HUES48 (cell line): ENCODE measurements at regions not wholly inside any gene's neighbourhood (a gene's known extent, or its start where the extent isn't known, plus 50 kb on each side); places are given as distances from the start of the nearest gene placed in this dataset.
"Not testable (repeated sequence)": the region's sequence is repeated elsewhere in the genome, so short reads cannot be mapped to it uniquely, and the experiment has no call there.

Experiments
- H3K27ac ChIP-seq: one replicate; pipeline ENCODE4 v1.7.0; 2013; ENCODE audit warnings: low read depth, low read length, inconsistent platforms
- H3K27me3 ChIP-seq: 2 replicates; pipeline ENCODE4 v1.6.1; 2013; ENCODE audit warnings: mild to moderate bottlenecking, low read length; ENCODE audit not compliant: control insufficient read depth, insufficient read depth
- H3K36me3 ChIP-seq: 2 replicates; pipeline ENCODE4 v1.6.1; 2013; ENCODE audit warnings: low read length; ENCODE audit not compliant: control insufficient read depth, insufficient read depth
- H3K4me1 ChIP-seq: 2 replicates; pipeline ENCODE4 v1.6.1; 2013; ENCODE audit warnings: mild to moderate bottlenecking, low read length; ENCODE audit not compliant: control insufficient read depth, insufficient read depth
- H3K4me3 ChIP-seq: 2 replicates; pipeline ENCODE4 v1.5.1; 2013; ENCODE audit warnings: mild to moderate bottlenecking, low read depth, low read length
- H3K9ac ChIP-seq: 2 replicates; pipeline ENCODE4 v1.6.1; 2013; ENCODE audit warnings: mild to moderate bottlenecking, low read depth, low read length, moderate library complexity
- H3K9me3 ChIP-seq: 2 replicates; pipeline ENCODE4 v1.6.1; 2013; ENCODE audit warnings: low read length; ENCODE audit not compliant: control insufficient read depth, insufficient read depth

GRCh38 chr12:34210689-34211530 is 188.6 kb downstream of the ALG10 start:
- no peak overlapping the region for H3K4me3 ChIP-seq
- no peaks in the 10 kb centered on the region for H3K36me3 ChIP-seq
- H3K27me3 ChIP-seq: no peaks in the 10 kb centered on the region
- peaks cover 93% of the 10 kb centered on the region for H3K9me3 ChIP-seq
- H3K27ac ChIP-seq: no peak overlapping the region
- H3K9ac ChIP-seq: no peak overlapping the region
- no peaks in the 10 kb centered on the region for H3K4me1 ChIP-seq

GRCh38 chr12:34212651-34213050 is 190.4 kb downstream of the ALG10 start:
- peaks cover 93% of the 10 kb centered on the region for H3K9me3 ChIP-seq
- no peak overlapping the region for H3K27ac ChIP-seq
- H3K4me3 ChIP-seq: no peak overlapping the region
- no peak overlapping the region for H3K9ac ChIP-seq
- no peaks in the 10 kb centered on the region for H3K27me3 ChIP-seq
- H3K4me1 ChIP-seq: no peaks in the 10 kb centered on the region
- H3K36me3 ChIP-seq: no peaks in the 10 kb centered on the region

DNA sequence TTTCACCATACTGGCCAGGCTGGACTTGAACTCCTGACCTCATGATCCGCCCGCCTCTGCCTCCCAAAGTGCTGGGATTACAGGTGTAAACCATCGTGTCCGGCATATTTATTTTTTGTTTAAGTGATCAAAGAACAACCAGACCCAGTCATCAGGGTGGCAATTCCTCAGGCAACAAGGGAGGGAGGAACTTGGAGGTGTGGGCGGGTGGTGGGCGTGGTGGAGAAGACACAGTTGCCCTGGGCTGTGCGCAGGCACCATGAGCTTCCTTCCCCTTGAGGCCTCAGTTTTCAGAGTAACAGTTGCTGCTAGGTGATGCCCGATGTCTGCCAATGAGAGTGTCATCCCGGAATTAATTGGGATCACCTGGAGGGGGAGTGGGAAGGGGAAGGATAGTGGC is 191.7 kb downstream of the ALG10 start:
- no peak overlapping the region for H3K27ac ChIP-seq
- no peaks in the 10 kb centered on the region for H3K4me1 ChIP-seq
- no peaks in the 10 kb centered on the region for H3K27me3 ChIP-seq
- peaks cover 92% of the 10 kb centered on the region for H3K9me3 ChIP-seq
- no peak overlapping the region for H3K9ac ChIP-seq
- no peaks in the 10 kb centered on the region for H3K36me3 ChIP-seq
- H3K4me3 ChIP-seq: no peak overlapping the region

GRCh38 chr12:34215213-34215892 is 193.1 kb downstream of the ALG10 start:
- no peak overlapping the region for H3K9ac ChIP-seq
- H3K36me3 ChIP-seq: no peaks in the 10 kb centered on the region
- H3K4me1 ChIP-seq: no peaks in the 10 kb centered on the region
- no peak overlapping the region for H3K4me3 ChIP-seq
- no peaks in the 10 kb centered on the region for H3K27me3 ChIP-seq
- no peak overlapping the region for H3K27ac ChIP-seq
- H3K9me3 ChIP-seq: peaks cover 86% of the 10 kb centered on the region

GRCh38 chr12:34215893-34216285 is 193.6 kb downstream of the ALG10 start:
- H3K9ac ChIP-seq: no peak overlapping the region
- no peaks in the 10 kb centered on the region for H3K36me3 ChIP-seq
- H3K4me3 ChIP-seq: no peak overlapping the region
- H3K4me1 ChIP-seq: no peaks in the 10 kb centered on the region
- H3K27me3 ChIP-seq: no peaks in the 10 kb centered on the region
- H3K27ac ChIP-seq: no peak overlapping the region
- H3K9me3 ChIP-seq: peaks cover 80% of the 10 kb centered on the region

GRCh38 chr12:34217660-34218059 is 195.4 kb downstream of the ALG10 start:
- Histone ChIP-seq H3K4me3 (no peak overlapping the region), H3K9me3 (peaks cover 80% of the 10 kb centered on the region), H3K27me3 (no peaks in the 10 kb centered on the region), H3K4me1 (no peaks in the 10 kb centered on the region), H3K36me3 (no peaks in the 10 kb centered on the region), H3K27ac (no peak overlapping the region), H3K9ac (no peak overlapping the region)

DNA sequence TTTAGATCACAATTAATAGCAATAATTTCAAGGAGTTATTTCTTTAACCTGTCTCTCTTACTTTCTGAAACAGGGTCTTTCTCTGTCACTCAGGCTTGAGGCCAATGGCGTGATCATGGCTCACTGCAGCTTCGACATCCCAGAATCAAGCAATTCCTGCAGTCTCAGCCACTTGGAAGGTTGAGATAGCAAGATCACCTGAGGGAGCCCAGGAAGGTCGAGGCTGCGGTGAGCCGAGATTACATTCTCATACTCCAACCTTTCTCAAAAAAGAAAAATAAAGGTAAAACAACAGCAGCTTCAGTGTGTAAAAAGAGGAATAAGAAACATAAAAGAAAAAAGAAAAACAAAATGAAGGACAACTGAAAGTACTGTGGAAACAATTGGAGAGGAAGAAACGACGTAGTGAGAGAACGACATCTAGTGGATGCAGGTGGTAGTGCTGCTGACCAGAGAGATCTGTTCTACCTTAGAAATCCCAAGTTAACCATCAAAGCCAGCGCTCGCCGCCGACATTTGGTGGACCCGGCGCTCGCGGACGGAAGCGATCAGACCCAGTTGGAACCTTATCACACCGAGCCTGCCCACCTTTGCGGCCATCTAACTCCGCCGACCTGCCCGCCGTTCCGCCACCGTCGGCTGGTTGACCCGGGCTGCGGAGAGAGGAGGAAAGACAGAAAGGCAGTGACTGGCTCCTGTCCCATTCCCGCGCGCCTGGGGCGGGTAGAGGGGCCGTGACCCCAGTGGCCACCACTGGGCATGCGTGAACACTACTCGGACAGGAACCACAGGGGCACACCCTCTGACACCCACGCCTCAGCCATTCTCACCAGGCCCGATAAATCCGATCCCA is 196.1 kb downstream of the ALG10 start:
- Histone ChIP-seq H3K9ac (no peak overlapping the region), H3K27me3 (no peaks in the 10 kb centered on the region), H3K9me3 (peaks cover 79% of the 10 kb centered on the region), H3K27ac (no peak overlapping the region), H3K36me3 (no peaks in the 10 kb centered on the region), H3K4me1 (no peaks in the 10 kb centered on the region), H3K4me3 (no peak overlapping the region)

DNA sequence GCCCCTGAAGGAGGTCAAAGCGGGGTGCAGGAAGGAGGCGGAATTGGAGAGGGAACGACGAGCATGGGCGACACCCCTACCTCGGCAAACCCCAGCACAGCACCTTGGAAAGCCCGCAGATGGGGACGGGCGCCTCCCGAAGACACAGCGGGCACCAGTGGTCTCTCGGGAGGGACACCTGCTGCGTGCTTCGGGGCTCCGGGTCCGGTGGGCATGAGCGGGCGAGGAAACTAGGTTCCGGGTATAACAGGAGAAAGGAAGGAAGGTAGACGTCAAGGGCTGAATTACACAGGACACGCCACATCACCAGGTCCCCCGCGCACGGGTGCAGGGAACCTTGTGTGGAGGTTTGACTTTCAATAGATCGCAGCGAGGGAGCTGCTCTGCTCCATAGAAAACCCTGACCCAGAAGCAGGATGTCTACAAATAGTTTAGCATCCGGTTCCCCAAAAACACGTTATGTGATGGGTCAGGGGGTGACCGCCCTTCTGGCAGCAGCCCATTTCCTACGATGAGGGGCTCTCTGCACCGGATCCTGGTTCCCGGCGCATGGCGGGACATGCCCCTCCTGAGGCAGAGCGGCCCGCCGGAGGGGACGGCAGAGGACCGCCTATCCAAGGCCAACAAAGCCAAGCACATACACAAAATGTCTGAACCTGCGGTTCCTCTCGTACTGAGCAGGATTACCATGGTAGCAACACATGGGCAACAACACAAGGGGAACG is 196.9 kb downstream of the ALG10 start:
- no peak overlapping the region for H3K27ac ChIP-seq
- no peaks in the 10 kb centered on the region for H3K4me1 ChIP-seq
- H3K9me3 ChIP-seq: peaks cover 81% of the 10 kb centered on the region
- H3K27me3 ChIP-seq: no peaks in the 10 kb centered on the region
- no peak overlapping the region for H3K4me3 ChIP-seq
- H3K36me3 ChIP-seq: no peaks in the 10 kb centered on the region
- H3K9ac ChIP-seq: no peak overlapping the region

- H3K4me3 ChIP-seq, H3K4me1 ChIP-seq, H3K27ac ChIP-seq, H3K36me3 ChIP-seq, H3K9ac ChIP-seq, H3K27me3 ChIP-seq: not testable (repeated sequence)
- peaks cover 81% of the 10 kb centered on the region for H3K9me3 ChIP-seq
Observed at GRCh38 chr12:34220079-34220478, 197.8 kb downstream of the ALG10 start.

GRCh38 chr12:34223640-34224039 is 201.3 kb downstream of the ALG10 start:
- H3K9me3 ChIP-seq: peaks cover 71% of the 10 kb centered on the region
- no peak overlapping the region for H3K9ac ChIP-seq
- no peaks in the 10 kb centered on the region for H3K36me3 ChIP-seq
- no peak overlapping the region for H3K4me3 ChIP-seq
- H3K27me3 ChIP-seq: no peaks in the 10 kb centered on the region
- H3K4me1 ChIP-seq: no peaks in the 10 kb centered on the region
- H3K27ac ChIP-seq: no peak overlapping the region
